RCC 7860 (cell line): ENCODE measurements at regions not wholly inside any gene's neighbourhood (a gene's known extent, or its start where the extent isn't known, plus 50 kb on each side); places are given as distances from the start of the nearest gene placed in this dataset.
"Not testable (repeated sequence)": the region's sequence is repeated elsewhere in the genome, so short reads cannot be mapped to it uniquely, and the experiment has no call there.

Source experiments
- DNase-seq: peaks from one replicate; pipeline ENCODE4 v3.0.0-alpha.2; 2015; ENCODE audit warnings: low spot score
- FAIRE-seq: peaks from 2 replicates; lab custom pipeline; 2012; peaks lifted over from hg19 to GRCh38; lab: Jason Lieb, UNC

DNA sequence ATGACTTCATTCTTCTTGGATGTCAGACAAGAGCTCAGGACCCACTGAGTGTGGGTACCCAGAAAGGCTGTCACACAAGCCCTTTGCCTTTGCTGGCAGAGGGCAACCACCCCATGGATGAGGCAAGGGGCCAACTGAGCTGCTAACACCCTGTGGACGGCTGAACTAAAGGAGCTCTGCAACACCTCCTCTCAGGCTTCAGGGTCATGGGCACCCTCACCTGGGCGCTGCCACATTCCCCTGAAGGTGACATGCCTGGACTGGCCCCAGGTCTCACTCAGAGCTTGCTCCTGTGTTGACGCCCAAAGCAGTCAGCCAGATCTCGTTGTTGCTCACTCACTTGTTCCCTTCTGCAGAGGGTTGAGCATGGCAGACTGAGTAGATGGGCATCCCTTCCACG is 336.8 kb upstream of the TMEM132C start:
- no peak for FAIRE-seq

DNA sequence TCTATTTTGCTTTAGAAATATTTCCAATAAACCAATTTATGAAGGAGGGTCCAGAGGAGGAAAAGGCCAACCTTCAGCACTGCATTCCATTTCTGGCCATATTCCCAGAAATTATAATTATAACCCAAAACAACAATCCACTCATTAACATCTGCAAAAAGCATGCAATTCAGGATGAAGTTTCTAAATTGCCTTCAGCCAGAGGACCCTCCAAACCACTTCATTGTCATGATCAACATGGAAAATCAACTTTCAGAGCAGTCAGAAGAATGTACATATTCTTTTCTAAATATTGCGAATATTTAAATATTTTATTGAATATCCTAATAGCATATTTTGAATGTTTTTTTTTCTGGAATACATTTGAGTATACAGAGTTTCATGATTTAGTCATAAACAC is 332.6 kb upstream of the TMEM132C start:
- FAIRE-seq (no peak), DNase-seq (no peak)

More for the DNA sequence above, 336.8 kb upstream of the TMEM132C start:
- DNase-seq, result no peak

DNA sequence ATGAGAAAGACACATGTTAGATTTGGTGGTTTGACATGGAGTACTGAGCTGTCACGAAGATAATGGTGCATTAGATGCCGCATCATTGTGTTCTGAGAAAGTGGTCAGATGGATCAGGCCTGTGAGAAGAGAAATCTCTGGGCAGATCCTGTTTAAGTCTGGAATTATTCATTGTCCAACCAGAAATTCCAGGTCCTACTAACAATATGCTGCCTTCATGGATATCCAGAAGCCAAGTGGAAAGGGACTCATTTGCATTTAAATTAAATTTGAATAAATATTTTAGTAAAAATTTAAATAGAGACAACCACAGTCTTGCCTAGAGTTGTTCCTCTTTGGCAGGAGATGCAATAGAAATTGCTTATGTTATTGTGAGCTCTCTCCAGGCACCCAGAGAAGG is 330.5 kb upstream of the TMEM132C start:
- FAIRE-seq (no peak), DNase-seq (no peak)

DNA sequence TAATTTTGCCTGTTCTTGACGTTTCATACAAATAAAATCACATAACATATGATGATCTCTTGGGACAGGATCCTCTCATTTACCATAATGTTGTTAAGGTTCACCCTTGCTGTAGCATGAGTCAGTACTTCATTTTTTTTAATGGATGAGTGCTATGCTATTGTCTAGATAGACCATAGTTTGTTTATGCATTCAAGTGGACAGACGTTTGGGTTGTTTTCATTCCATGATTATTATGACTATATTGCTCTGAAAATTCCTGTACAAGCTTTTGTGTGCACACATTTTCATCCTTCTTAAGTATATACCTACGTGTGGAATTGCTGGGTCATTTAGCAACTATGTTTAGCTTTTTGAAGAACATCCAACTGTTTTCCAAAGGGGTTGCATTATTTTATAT is 325.6 kb upstream of the TMEM132C start:
- DNase-seq, result no peak
- FAIRE-seq, result no peak

DNA sequence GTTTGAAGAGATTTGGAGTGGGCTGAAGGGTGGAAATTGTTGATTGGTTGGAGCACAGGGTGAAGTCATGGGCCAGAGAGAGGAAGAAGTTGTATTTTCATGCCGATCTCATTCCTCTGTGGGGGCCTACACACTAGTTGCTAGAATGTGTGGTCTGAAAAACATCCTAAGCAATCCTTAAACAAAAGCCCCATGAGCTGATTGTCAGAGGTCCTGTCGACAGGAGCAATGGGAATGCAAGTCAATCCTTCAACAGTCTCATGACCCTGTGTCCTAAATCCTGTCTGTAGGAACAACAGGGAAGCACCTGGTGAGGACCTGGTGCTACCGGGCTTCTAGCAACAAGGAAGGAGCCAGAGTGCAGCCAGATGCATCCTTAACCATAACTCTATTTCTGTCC is 324.0 kb upstream of the TMEM132C start:
- FAIRE-seq, result no peak
- DNase-seq, result no peak

DNA sequence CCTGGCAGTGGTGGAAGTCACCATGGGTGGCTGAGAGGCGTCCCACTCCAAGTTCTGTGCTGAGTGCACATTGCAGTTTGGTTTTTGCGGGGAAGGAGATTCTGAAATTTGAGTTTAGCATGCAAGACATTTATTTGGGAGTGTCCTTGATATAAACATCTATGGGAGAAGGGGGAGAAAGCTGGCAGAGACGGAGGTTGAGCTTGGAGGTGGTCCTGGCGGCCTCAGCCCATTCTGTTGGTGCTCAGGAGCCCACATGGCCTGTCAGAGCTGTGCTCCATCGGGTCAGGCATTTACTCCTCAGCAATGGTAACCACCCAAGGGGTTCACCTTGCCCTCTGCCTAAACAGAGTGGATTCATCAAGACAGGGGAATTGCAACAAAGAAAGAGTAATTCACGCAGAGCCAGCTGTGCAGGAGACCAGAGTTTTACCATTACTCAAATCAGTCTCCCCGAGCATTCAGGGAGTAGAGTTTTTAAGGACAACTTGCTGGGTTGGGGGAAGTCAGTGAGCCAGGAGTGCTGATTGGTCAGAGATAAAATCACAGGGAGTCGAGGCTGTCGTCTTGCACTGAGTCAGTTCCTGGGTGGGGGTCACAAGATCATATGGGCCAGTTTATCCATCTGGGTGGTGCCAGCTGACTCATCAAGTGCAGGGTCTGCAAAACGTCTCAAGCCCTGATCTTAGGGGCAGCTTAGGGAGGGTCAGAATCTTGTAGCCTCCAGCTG is 323.3 kb upstream of the TMEM132C start:
- FAIRE-seq (no peak), DNase-seq (no peak)

DNA sequence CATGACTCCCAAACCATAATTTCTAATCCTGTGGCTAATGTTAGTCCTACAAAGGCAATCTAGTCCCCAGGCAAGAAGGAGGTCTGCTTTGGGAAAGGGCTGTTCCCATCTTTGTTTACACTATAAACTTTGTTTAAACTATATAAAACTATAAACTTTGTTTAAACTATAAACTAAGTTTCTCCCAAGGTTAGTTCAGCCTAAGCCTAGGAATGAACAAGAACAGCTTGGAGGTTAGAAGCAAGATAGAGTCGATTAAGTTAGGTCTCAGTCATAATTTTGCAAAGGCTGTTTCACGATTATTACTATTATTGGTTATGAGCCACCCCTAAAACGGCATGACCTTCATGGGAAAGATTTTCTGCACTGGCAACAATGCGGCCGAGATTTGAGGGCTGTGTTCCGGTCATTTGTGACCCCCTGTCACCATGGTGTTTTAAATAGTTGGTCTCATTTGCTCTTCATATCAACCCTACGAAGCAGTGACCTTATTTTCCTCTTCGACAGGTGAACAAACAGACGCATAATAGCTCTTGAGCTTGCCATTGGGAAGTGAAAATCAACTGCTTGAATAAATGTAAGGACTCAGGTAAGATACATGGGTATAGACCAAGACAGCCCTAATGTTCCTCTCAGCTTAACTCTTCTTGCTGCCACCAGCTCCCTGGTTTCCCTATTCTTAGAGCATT is 322.6 kb upstream of the TMEM132C start:
- DNase-seq (no peak), FAIRE-seq (no peak)

DNA sequence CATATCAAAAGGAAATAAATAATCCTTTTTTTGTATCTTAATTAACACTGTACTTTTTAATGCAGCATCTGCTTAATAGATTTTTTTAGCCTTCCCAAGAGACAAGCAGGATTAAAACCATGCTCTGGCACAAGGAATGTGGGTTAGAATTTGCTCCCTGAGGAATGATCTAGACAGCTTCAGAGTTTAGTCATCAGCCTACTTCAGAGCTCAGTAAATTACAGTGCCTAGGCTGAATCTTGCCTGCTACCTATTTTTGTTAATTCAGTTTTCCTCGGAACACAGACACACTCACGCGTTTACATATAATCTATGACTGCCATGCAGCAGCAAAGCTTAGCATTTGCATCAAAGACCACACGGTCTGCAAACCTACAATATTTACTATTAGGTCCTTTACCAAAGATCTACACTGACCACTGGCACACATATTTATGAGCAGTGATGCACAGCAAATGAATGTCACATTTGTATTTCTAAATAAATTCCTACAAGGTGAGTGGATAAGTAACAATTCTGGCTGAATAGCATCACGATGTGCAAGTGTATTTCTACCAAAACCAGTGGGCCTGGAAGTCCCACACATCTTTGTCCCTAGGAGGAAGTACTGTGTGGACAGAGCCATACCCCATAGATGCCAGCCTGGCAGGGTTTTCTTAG is 309.8 kb upstream of the TMEM132C start:
- peak; percentile 9 for DNase-seq
- FAIRE-seq, result no peak

DNA sequence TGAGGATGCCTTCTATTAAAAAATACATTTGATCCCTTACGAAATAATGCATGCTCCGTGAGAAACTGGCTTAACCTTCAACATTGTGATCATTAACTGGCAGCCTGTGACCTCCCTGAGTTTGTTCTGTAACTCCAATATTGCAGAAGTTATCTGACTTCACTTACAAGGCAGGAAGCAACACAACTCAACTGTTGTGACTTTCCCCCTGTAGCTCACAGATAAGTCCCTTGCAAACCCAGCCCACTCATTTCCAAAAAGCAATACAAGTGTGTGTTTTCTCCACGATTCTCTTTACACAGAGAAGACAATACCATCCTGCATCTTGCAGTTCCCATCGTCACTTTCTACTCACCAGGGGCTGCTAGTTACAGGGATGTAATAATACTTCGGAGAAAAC is 304.7 kb upstream of the TMEM132C start:
- FAIRE-seq (no peak), DNase-seq (no peak)

DNA sequence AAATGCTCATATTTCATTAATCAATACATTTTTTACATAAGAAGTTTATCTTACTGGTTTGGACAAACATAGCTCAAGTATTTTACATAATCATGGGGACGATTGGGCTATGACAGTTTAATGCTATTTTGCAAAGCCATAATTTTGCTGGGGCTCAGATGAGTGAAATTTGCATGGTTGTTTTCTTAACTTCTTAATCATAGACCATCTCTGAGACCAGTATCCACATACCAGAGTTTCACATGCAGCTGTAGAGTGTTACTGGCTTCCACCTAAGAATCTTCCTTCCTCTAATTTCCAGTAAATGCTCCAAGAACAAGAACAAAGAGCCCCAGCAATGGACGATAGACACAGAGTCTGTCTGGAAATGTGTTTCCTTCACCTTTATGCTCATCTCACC is 303.0 kb upstream of the TMEM132C start:
- DNase-seq, result no peak
- FAIRE-seq, result no peak

DNA sequence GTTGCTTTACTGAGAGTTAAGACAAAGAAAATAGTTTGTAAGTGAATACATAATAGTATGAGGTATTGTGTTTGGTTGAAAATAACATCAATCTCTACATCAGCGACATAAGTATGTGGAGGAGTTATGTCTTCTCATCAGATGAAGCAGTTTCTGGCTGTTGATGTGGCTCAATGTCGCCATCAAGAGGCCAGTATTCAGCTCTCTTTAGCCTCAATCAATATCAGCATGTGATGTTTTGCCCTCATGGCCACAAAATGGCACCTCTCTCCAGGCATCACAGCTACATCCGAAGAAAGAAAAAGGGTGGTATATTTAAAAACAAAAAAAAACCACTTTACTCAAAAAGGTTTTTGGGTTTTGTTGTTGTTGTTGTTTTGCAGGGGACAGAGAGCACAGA is 302.3 kb upstream of the TMEM132C start:
- DNase-seq (no peak), FAIRE-seq (no peak)

DNA sequence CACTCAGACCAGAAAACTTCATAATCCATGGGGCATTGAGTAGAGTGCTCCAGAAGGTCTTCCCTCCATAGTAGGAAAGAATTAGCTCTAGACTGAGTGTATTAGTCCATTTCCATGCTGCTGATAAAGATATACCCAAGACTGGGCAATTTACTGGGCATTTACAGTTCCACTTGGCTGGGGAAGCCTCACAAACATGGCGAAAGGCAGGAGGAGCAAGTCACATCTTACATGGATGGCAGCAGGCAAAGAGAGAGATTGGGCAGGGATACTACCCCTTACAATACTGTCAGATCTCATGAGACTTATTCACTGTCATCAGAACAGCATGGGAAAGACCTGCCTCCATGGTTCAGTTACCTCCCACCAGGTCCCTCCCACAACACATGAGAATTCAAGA is 300.6 kb upstream of the TMEM132C start:
- FAIRE-seq (no peak), DNase-seq (no peak)

DNA sequence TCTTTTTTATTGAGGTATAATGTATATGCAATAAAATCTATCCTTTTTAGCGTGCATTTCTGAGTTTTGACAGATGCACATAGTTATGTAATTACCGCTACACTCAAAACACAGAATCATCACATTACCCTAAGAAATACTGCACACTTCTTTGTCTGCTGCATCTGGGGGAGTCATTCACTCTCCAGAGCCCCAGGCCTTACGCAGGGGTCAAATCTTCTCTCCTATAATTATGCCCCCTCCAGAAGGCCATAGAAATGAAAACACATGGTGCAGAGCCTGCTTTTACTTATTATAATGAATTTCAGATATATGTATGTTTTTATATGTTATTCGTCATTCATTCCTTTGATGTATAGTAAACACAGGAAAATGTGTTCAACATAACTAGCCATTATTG is 296.5 kb upstream of the TMEM132C start:
- FAIRE-seq, result no peak
- no peak for DNase-seq

DNA sequence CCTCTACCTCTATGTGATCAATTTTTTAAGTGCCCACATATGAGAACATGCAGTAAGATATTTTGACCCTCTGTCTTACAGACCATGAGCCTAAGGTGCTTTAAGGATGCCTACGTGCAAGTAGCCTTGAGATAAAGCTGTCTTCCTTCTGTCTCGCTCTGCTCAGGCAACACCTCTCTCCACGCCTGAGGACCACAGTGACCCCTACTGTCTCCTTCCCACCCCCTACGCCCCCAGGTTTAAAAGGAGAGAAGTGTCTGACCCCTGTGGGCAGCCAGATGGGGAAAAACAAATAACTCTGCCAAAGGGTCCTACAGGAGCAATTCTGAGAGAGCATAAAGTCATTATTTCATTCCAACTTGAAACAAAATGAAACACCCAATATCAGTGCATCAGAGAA is 286.4 kb upstream of the TMEM132C start:
- DNase-seq (no peak), FAIRE-seq (no peak)

DNA sequence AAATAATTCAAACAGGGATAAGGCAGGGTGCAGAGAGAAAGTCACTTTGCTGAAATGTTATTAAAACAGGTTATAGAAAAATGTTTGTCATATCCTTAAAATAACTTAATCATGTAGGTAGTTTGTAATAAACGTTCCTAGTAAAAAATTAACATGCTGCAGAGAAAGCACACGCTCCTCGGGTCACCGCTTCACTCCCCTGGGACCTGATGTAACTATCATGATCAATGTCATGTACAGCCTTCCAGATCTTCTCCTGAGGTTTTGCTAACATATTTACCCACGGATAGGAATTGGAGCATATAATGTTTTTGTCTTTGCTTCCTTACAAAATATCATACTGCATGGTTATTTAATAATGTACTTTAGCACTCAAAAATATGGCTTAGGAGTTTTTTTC is 285.1 kb upstream of the TMEM132C start:
- no peak for FAIRE-seq
- no peak for DNase-seq

DNA sequence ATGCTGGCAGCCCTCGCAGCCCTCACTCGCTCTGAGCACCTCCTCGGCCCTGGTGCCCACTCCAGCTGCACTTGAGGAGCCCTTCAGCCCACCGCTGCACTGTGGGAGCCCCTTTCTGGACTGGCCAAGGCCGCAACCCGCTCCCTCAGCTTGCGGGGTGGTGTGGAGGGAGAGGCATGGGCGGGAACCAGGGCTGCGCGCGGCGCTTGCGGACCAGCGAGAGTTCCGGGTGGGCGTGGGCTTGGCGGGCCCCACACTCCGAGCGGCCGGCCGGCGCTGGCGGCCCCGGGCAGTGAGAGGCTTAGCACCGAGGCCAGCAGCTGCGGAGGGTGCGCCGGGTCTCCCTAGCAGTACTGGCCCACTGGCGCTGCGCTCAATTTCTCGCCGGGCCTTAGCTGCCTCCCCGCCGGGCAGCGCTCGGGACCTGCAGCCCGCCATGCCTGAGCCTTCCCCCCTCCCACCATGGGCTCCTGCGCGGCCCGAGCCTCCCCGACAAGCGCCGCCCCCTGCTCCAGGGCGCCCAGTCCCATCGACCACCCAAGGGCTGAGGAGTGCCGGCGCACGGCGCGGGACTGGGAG is 283.7 kb upstream of the TMEM132C start:
- not testable (repeated sequence) for DNase-seq, FAIRE-seq

DNA sequence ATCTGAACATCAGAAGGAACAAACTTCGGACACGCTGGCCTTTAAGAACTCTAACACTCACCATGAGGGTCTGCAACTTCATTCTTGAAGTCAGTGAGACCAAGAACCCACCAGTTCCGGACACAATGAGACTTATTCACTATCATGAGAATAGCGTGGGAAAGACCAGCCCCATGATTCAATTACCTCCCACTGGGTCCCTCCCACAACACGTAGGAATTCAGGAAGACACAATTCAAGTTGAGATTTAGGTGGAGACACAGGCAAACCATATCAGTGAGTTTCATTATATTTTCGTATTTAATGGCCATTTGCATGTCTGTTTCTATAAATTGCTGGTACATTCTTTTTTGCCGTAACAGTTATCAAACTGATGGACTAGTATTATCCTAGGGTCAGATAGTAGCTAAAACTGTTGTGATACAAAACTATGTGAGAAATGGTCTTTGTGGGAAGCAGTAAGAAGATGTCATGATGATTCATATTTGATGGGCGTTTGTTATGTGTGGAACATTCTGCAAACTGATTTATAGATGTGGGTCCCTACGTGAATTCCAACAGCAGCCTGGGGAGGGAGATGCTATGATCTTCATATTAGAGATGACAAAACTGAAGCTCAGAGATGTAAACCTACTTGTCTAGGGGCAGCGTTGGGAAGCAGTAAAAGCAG is 282.4 kb upstream of the TMEM132C start:
- DNase-seq, result peak; percentile 59
- FAIRE-seq, result peak; percentile 5

DNA sequence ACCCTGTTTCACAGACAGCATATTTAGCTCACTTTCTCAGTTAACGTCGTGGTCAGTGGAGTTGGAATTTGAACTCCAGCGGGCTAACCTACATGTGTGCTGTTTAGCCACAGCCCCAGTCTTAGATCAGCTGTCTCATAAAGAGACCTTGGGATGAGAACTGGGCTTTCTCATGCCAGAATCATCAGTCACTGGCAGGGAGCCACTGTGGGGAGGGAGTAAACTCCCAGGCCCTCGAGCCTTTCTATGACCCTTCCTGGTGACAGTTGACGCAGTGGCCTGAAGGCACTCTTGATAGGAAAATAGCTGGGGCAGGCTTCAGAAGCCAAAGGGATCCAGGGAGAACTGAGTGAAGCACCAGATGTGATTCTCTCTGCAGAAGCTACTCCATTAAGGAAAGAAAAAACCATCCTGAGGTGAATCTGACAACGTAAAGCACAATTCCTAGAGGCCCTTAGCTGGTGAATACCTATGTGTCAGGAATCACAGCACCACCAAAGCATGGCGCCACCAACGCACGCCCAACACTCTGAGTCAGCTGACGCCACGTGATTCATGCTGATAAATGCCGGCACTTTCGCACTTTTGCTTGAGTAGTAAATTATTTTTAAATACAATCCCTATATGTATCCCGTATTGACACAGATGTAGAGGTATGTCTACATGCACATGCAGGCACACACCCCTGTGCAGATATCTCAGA is 279.6 kb upstream of the TMEM132C start:
- peak; percentile 62 for FAIRE-seq
- DNase-seq, result peak; percentile 81

DNA sequence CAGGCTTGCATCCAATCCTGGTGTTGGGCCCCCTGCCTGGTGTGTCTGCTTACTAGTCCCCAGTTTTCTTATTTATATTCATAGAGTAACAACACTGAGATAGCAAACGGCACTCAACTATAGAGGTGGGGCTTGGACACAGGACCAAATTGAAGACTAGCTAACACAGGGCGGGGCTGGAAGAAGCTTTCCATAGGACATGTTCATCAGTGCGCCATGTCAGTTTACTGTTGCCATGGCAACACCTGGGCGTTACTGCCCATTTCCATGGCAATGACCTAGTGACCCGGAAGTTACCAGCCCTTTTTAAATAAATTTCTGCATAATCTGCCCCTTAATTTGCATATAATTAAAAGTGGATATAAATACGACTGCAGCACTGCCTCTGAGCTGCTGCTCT is 275.5 kb upstream of the TMEM132C start:
- DNase-seq (no peak), FAIRE-seq (no peak)

DNA sequence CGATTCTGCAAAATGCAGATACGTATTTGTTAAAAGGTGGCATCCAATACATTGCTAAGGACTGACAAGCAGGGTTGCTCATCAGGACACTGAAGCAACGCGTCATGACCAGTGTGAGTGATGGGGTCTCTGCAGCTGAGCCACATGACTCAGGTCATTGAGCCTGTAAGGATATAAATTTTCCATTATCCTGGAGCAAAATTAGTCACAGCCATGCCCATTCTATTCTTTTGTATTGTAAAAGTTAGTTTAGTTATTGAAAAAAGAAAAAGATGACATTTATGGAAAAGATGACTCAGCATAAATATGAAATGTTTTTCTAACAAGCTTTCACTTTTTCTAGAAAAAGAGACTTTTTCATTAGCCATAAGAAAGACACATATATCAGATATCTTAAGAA is 268.0 kb upstream of the TMEM132C start:
- DNase-seq (peak; percentile 21), FAIRE-seq (no peak)
